MM.1S (cell line): ENCODE measurements at regions not wholly inside any gene's neighbourhood (a gene's known extent, or its start where the extent isn't known, plus 50 kb on each side); places are given as distances from the start of the nearest gene placed in this dataset.

Experiments
- CTCF ChIP-seq: fragments of 300-600 bp; sonication (generic); IDR thresholded peaks from 2 replicates; pipeline ENCODE4 v1.5.1; 2016; ENCODE audit warnings: antibody characterized with exemption, low read length, mixed read lengths
- EZH2 ChIP-seq: fragments of 300-600 bp; sonication (generic); optimal IDR thresholded peaks from 2 replicates; pipeline ENCODE3; 2017; ENCODE audit warnings: low read depth, mild to moderate bottlenecking, antibody characterized with exemption, low read length, mixed read lengths

DNA sequence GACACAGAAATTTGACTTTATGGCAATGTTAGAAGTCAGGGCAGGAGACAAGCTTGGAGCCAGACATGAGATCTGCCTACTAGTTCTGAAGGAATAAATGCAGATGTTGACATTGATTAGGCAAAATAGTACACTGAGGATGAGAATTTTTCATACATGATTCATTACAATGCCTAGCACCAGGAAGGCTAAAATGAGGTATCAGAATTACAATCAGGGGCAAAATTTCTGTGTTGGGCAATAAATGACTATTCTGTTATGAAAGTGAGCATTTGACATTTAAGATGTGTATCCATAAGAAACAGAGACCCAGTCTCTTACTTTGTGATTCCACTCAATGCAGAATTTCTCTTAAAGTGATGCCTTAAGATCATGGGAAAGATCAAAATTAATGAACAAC lies 92.4 kb upstream of the CDH10 start:
- no peak for TF ChIP-seq EZH2
- TF ChIP-seq CTCF, result no peak
